Stimulated activated CD4-positive, alpha-beta T cell treated with anti-CD3 and anti-CD28 coated beads, Interleukin-15, amount 100 ng/mL, for 24 hours (primary cell): ENCODE measurements at regions not wholly inside any gene's neighbourhood (a gene's known extent, or its start where the extent isn't known, plus 50 kb on each side); places are given as distances from the start of the nearest gene placed in this dataset.
"Not testable (repeated sequence)": the region's sequence is repeated elsewhere in the genome, so short reads cannot be mapped to it uniquely, and the experiment has no call there.

Experiments used
- DNase-seq: peaks from one replicate; pipeline ENCODE4 v3.0.0-alpha.2; 2020

DNA sequence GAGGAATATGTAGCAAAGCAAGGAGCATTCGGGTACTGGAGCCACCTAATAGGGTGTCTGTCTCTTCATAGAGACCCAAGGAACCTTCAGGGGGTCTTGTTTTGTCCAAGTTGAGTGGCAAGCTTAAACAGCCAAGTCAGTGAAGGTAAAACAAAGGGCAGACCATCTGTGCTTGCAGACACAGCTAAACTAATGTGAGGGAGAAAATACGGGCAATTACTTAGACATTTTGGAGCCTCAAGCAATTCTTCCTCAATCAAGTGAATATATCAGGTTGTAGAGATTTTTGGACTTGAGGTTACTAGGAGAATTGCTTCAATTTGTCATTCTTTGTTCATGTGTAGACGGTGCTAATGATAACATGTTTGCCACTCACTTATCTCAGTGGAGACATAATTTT, 148.2 kb upstream of the ARHGAP20 start:
- DNase-seq = no peak

DNA sequence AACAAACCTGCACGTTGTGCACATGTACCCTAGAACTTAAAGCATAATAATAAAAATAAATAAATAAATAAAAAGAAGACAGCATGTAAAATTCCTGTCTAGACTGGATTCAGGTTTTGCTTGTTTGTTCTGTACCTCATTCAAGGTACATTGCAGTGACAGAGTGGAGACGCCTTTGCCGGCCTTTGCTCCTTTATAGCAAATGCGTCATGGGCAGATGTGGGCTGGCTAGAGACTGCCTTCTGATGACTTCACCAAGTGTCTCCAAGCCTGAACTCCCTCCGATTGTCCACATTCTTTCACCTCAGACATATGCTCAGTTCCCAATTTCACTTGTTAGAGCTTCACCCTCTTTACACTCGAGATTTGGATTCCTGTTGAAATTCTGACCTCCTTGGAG, 147.8 kb upstream of the ARHGAP20 start:
- no peak for DNase-seq

DNA sequence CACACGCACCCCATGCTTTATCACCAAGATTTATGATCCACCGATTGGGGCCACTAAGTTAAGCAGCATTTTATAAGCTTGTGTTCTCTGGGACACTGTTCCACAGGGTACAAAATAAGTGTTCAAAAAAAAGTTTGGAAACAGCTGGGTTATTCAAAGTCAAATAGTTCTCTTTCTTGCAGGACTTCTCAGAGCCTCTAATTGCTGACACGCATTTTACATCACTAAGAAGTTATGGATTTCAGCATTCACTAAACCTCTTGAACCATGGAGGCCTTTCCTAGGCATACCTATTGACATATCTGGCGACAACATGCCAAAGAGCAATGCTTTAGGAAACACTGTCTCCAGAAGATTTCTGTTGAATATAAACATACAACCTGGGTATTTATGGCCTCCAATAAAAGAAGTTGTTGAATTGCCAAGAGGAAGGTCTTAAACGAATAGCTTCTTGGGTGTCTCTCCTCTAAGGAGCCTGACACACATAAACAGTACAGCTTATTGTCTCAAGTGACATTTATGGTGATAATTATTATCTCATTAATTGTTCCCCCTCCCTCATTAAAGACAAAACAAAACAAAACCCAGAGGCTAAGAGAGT, 147.1 kb upstream of the ARHGAP20 start:
- no peak for DNase-seq

DNA sequence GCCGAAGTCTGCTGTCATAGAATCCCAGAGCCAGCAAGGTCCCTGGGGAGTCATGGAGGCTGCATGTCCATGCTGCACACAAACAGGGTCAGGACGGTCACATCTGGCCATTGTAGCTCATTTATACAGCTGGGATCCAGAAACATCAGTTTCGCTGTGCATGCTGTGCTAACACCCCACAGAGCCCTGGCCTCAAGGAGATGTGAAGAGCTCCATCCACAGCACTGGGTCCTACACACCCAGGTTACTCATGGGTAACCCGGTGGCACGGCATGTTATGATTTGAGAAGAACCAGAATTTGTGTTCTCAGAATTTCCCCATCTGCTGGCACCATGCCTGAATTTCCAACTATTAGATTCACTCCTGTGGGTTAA, 146.3 kb upstream of the ARHGAP20 start:
- no peak for DNase-seq

DNA sequence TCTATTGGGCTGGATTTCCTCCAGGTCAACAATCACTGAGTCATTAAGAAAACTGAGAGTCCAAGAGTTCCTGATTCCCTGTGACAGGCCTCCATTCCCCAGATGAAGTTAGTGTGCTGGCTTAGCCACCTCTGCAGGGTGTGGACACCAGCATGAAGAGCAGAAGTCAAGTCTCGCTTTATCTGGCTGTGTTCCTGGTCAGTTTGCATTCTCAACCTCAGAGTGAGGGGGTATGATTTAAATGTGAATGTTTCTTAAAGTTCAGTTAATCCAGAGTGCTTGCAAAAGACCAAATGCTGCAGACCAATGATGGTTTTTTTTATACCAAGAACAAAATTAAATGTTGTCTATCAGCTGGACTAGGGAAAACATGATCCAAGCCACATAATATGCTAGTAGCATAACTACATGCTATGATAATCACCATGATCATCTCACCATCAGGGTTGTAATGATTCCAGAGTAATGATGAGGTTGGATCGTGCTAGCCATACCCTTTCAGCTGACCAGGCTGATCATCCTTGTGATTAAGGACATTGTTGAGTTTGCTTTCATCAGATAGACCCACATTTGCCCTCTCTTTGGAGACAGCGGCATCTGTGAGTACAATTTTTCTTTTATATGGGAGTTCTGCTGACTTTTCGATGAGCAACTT, 145.8 kb upstream of the ARHGAP20 start:
- no peak for DNase-seq

DNA sequence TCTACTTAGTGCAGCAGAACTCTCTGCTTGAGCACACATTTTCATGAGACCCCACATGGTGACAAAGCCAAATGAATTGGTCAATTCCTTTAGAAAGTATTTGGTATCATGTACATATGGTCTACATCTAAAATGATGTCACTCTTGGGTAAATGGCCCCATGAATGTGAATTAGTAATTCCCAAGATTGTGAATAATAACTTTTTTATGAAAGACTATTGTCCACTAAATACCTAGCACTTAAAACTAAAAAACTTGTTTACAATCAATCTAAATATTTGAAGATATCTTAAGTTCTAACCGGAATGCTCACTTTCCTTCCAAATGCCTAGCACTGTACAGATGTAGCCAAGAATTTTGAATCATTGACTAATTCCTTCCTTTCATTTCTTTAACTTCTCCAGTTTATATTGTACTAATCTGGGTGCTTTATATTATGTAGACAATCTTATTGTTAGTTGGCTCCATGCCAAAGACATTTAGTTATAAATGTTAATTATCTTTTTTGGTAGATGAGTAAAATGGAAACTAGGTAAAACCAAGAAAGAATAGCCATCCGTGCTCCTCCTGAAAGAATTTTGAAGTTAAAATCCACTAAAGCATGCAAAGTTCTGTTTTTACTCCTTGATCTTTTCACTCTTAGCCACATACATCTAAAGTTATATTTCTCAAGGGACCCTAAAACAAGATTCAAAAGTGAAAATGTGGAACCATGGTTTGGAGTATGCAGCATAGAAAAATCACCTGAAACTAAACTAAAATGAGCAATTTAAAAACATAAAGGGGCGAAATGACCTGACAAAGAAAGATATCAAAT, 145.0 kb upstream of the ARHGAP20 start:
- no peak for DNase-seq

DNA sequence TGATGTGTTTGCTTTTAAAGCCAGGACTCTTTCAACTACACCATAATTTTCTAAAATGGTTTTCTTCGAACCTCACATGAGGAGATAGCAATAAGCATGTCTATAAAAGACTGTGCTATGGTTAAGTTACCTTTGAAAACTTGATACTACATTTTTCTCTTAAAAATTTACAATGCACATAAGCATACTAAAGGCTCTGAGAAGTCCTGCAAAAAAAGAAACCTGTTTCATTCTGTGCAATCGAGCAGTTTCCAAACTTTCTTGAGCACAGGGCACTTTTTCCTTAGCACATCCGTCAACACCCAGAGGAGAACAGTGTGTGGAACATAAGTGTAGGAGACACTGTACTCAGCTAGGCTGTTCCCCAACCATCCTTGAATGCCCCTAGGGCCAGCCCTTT, 144.1 kb upstream of the ARHGAP20 start:
- DNase-seq = no peak

DNA sequence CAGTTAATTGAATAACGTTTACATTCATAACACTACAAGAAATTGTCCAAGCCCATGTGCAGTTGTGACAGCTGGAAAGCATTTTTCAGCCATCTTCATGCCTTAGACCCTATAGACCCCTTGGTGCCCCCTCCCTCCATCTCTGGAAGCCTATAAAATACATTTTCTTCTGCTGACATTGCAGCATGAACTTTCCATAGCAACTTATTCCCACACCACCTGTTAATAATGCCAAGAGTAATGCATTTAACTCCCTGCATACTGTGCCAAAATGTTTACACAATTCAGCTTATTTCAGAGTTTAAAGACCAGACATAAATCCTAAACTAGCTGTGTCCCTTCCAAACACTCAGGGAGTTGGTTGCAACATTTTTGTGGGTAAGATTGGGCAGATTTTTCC, 143.0 kb upstream of the ARHGAP20 start:
- DNase-seq = no peak

DNA sequence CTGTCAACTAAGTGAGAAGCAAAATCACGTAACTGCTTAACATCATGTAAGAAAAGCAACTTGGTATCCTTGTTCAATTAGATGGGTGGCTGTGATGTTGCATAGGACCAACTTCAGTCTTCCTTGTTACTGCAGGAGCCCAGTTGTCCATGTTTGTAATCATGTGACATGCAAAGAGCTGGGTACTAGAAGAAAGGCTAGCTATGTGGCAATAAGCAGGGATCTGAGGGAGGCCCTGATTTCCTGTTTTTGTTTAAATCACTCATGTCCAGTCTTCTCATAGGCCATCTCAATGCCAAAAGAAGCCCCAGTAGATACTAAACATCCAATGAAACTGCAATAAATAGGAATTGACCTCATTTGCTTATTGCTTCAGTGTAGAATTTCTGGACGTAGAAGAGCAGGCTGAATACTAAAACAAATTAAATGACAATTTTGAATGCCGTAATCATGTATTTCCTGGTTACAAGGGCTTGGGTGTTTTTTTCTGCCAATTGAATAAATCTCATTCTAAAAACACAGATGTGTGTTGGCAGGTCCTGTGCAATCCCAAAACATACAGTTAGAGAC, 140.8 kb upstream of the ARHGAP20 start:
- no peak for DNase-seq

DNA sequence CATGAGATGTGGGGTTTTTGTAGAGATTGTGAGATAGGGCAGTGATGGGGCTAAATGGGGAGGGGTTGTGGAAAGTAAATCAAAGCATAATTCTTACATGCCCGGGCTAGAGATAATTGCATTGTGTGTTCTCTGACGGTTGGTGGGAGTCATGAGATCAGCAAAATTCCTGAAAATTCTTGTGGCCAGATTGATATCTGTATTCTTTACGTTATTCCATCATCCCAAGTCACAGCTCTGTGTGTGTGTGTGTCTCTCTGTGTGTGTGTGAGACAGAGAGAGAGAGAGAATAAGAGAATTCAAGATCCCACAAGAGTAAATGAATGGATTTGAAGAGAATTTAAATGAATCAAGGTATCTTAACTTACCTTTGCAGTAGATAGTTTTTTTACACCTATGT, 138.6 kb upstream of the ARHGAP20 start:
- DNase-seq = no peak

DNA sequence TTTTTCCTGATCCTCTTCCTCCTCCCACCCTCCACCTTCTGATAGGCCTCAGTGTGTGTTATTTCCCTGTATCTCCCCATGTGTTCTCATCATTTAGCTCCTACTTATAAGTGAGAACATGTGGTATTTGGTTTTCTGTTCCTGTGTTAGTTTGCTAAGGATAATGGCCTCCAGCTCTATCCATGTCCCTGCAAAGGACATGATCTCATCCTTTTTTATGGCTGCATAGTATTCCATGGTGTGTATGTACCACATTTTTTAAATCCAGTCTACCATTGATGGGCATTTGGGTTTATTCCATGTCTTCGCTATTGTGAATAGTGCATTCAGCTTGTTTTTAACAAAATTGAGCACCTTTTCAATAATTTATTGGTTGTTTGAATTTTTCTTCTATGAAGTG, 130.8 kb upstream of the ARHGAP20 start:
- DNase-seq = not testable (repeated sequence)

DNA sequence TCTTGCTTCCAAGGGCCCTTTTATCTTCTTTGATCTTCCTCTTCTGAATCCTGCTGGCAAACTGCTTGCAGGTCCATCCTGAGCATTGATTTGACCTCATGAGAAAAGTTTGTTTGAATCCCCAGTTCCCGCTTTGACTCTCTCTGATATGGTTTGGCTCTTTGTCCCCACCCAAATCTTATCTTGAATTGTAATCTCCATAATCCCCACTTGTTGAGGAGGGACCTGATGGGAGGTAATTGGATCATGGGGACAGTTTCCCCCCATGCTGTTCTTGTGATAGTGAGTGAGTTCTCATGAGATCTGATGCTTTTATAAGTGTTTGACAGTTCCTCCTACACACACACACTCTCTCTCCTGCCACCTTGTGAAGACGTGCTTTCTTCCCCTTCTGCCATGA, 126.6 kb upstream of the ARHGAP20 start:
- no peak for DNase-seq

DNA sequence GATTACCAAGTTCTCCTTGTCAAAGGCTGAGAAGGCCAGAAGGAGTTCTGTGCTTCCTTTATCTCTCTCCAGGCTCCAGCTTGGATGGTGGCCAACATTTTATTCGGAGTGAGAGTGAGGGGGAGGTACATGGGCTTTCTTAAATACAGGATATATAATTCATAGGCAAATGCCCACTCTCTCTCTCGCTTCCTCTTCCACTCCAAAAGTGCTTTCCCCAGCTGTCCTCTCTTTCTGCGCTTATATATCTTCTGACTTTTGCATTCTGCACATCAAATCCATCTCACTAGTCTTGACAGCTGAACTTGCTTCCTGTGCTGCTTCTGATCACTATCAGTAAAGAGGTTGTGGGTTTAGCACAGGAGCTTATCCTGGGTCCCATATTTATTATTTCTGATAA, 125.4 kb upstream of the ARHGAP20 start:
- no peak for DNase-seq

DNA sequence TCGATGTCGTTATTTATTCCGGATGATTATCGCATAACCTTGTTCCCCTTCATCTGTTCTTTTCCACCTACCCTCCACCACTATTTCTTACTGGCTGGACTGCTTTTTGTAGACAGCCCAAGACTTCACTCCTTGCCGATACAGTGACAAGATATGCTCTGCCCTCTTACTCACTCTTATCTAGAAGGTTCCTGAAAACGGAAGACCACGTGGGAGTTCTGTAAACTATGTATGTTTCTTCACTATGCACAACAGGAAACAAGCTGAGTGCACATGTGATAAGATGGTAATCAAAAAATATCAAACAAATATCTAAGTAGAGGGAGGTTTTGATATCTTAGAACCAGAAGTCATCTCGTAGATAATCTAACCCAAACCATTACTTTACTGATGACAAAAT, 122.9 kb upstream of the ARHGAP20 start:
- DNase-seq = no peak

DNA sequence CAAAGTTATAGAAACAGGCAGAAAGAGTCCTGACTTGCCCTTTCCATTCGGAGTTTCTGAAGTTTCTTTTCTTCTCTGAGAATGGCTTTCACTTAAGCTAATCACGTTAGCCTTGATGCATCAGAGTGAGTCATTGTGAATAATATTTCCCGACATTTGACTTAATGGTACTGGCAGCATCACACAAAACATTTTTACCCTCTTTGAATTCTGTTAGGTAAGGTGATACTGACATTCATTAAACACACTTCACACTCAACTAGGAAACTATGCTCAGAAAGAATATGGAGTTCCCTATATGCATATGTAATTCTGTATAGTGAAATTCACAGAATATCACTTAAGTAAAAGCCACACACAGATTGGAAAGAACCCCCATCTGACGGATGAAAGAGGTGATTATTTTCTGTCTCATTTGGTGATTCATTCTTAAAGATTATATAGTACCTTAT, 120.8 kb upstream of the ARHGAP20 start:
- no peak for DNase-seq

DNA sequence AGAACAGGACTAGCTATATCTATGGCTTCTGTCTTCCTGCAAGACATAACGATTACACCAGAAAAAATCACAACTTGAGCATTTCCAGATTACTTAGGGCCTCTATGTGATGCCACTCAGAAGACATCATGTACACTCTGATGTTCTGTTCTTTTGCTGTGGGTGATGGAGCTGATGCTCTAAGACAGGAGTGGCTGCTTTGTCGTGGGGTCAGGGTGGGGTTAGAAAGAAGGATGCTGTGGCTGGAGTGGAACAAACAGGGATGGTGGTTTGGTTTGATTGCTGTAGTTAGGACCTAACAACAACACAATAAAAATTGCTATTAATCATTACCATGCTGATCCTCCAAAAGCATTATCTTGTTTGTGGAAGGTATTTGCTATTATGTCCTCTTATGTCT, 120.3 kb upstream of the ARHGAP20 start:
- DNase-seq = no peak

DNA sequence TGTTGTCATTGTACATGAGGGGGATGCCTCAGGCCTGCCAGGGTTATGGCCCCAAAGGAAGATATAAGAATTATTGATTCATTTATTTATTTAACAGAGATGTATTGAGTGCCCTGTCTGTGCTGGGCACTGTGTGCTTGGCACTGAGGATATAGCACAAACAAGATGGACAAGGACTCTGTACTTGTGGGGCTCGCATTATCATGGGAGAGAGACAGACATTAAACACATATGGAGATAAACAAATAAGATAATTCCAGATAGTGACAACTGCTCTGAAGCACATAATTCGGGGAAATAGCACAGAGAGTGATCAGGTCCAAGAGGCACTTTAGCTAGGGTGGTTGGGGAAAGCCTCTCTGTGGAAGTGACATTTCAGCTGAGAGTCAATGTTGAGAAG, 119.8 kb upstream of the ARHGAP20 start:
- no peak for DNase-seq

DNA sequence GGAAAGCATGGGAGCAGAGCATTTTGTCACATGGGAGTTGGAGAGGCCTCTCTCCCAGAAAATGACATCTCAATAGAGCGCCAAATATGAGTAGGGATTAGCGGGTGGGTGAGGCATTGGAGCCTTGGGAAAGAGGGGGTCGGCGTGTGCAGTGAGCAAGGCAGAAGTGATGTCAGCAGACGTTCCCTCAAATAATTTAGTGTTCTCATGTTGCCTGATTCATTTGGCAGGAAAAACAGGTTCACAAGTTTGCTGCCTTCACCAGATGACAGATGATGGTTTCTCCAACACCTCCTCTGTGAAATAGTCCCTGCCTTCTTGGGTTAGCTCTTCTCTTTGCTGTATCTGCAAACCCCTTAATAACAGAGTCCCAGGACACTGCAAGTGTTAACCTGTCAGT, 118.5 kb upstream of the ARHGAP20 start:
- no peak for DNase-seq

DNA sequence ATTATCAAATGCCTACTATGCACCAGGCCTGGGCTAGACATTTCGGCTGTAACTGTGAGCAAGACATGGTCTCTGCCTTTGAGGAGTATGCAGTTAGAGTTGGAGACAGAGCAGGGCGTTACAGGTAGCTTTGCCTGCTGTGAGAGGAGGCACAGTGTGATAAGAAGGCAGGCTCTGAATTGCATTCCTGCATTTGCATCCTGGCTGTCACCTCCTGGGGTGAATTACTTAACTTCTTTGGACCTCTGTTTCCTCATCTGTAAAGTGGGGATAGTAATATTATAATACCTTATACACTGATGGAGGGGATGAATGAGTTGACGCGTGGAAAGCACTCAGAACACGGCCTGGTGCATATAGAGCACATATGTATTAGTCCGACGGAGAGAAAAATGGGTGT, 118.1 kb upstream of the ARHGAP20 start:
- no peak for DNase-seq

DNA sequence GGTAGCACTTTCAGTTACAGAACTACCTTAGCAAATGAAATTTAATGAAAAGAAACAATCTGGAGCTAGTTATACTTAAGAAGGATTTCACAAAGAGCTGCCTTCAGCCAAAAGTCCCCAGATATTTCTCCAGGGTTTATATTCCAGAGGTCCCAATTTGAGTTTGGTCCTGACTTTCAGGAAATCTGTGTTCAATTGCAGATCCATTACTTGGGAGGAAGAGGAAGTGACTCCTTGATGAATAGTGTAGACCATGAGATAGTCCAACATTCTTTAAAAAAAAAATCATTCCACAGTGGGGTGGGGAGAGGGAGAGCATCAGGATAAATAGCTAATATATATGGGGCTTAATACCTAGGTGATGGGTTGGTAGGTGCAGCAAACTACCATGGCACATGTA, 117.6 kb upstream of the ARHGAP20 start:
- DNase-seq = no peak

DNA sequence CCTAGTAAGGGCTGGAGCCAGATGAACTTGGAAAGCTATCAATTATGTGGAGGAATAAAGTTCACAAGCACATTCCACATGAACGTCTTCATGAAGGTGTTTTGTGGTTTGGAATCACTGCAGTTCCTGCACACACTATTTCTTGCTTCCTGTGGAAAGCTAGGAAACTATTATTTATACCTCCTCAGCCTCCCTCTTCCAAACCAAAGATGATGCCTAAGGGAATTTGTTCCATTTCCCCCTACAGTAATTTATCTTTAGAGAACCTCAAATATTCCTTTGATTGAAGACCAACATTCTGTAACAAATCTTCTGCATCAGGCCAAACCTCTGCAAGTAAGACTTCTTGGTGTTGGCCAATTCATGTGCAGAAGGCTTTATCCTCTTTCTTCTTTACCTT, 115.8 kb upstream of the ARHGAP20 start:
- DNase-seq = no peak

DNA sequence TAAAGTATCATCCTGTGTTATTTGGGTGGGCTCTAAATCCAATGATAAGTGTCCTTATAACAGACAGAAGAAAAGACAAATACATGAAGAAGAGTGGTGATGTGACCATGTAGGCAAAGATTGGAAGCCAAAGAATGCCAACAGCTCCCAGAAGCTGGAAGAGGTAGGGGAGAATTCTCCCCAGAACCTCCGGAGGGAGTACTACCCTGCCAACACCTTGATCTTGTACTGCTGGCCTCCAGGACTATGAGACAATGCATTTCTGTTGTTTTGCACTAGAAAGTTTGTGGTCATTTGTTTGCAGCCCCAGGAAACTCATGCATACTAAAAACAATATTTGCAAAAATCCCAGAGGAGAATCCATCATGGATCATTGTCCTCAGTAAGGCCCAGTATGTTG, 115.0 kb upstream of the ARHGAP20 start:
- no peak for DNase-seq

DNA sequence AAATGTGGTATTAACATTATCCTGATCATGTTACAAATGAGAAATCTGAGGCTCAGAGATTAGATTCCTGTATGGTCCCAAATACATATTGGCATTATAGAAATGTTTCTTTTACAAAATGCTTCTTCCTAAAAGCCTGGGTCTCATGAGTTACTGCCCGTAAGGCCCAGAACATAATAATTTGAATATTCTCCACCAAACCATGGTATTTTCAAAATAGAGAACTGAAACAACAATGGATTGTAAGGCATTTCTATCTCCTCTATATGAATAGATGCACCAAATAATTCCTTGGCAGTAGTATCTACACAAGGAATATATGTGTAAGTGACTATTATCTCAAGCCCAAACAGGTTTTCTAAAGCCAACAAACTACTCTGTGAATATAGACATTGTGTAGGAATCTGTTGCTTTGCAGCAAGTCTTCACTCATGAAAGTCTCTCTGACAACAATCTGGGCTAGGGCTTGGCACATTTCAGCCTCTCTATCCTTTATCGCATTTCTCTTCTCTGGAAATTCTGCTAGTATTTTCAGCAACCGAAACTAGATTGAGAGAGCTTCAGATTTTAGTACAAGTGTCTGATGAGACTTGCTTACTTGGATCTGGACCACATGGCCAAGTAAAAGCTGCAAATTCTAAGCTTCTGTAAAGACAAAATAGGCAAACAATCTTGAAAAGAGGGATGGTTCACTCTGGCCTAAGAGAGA, 112.8 kb upstream of the ARHGAP20 start:
- DNase-seq = no peak
